CD8-positive, alpha-beta memory T cell (primary cell): ENCODE measurements at regions not wholly inside any gene's neighbourhood (a gene's known extent, or its start where the extent isn't known, plus 50 kb on each side); places are given as distances from the start of the nearest gene placed in this dataset.
A peak's percentile ranks its signal among the peaks of the same experiment; 100 is the strongest.

Experiments used
- CTCF ChIA-PET: fragments of 350-600 bp; sonication (Branson Sonifier 250); formaldehyde crosslinking; loops from one replicate; lab custom pipeline; 2021; ENCODE audit warnings: antibody characterized with exemption; lab: Charles Lee
- POLR2A ChIA-PET: fragments of 350-600 bp; sonication (Branson Sonifier 250); formaldehyde crosslinking; loops from one replicate; lab custom pipeline; 2021; ENCODE audit warnings: antibody characterized with exemption; lab: Charles Lee
- DNase-seq, 5 donors: peaks; one replicate each; pipeline versions ENCODE4 v3.0.0 to v3.0.0-alpha.2; 2020 to 2022; ENCODE audit warnings: mixed read lengths in 1 of 5
- H3K27ac ChIP-seq: one replicate; pipeline ENCODE4 v1.7.0; 2013; ENCODE audit warnings: low read depth, mild to moderate bottlenecking, low read length, moderate library complexity
- H3K27me3 ChIP-seq: 2 replicates; pipeline ENCODE4 v1.7.0; 2013; ENCODE audit warnings: low read length, mild to moderate bottlenecking; ENCODE audit not compliant: insufficient read depth, poor library complexity, severe bottlenecking
- H3K36me3 ChIP-seq: 2 replicates; pipeline ENCODE4 v1.7.0; 2013; ENCODE audit warnings: mild to moderate bottlenecking, low read length, moderate library complexity; ENCODE audit not compliant: insufficient read depth
- H3K4me1 ChIP-seq: 2 replicates; pipeline ENCODE4 v1.7.0; 2013; ENCODE audit warnings: mild to moderate bottlenecking, low read length, moderate library complexity; ENCODE audit not compliant: insufficient read depth
- H3K4me3 ChIP-seq: 2 replicates; pipeline ENCODE4 v1.7.0; 2013; ENCODE audit warnings: mild to moderate bottlenecking, low read length
- H3K9me3 ChIP-seq: 2 replicates; pipeline ENCODE4 v1.7.0; 2013; ENCODE audit warnings: mild to moderate bottlenecking, low read length
- H3K27ac Mint-ChIP-seq, 8 donors: one replicate each; pipeline ENCODE4 v1.8.0; 2020 to 2021; ENCODE audit warnings: mixed read lengths in 8 of 8, mild to moderate bottlenecking in 6 of 8, inconsistent platforms in 3 of 8, moderate library complexity in 3 of 8
- H3K27me3 Mint-ChIP-seq, 2 donors: one replicate each; pipeline ENCODE4 v1.8.0; 2020 to 2021; ENCODE audit warnings: mixed read lengths in 2 of 2, mild to moderate bottlenecking in 1 of 2, moderate library complexity in 1 of 2
- H3K36me3 Mint-ChIP-seq, 3 donors: one replicate each; pipeline ENCODE4 v1.8.0; 2020 to 2021; ENCODE audit warnings: mixed read lengths in 3 of 3, inconsistent platforms in 1 of 3, mild to moderate bottlenecking in 1 of 3
- H3K4me1 Mint-ChIP-seq, 3 donors: one replicate each; pipeline ENCODE4 v1.8.0; 2020 to 2021; ENCODE audit warnings: mixed read lengths in 3 of 3, inconsistent platforms in 1 of 3, mild to moderate bottlenecking in 1 of 3
- H3K4me3 Mint-ChIP-seq, 7 donors: one replicate each; pipeline ENCODE4 v1.8.0; 2020 to 2021; ENCODE audit warnings: mixed read lengths in 7 of 7, mild to moderate bottlenecking in 6 of 7, moderate library complexity in 4 of 7, inconsistent platforms in 2 of 7
- H3K9me3 Mint-ChIP-seq, 5 donors: one replicate each; pipeline ENCODE4 v1.8.0; 2020 to 2022; ENCODE audit warnings: mixed read lengths in 5 of 5, mild to moderate bottlenecking in 3 of 5, moderate library complexity in 2 of 5, inconsistent platforms in 1 of 5

- Histone ChIP-seq H3K4me1 (peaks cover 63% of the 10 kb centered on the region), H3K27me3 (peaks cover 24% of the 10 kb centered on the region), H3K4me3 (peak overlapping the region; percentile 96), H3K27ac (peak overlapping the region; percentile 95), H3K36me3 (no peaks in the 10 kb centered on the region), H3K9me3 (no peaks in the 10 kb centered on the region)
- peak; percentile 79 to 90 (median 85) for DNase-seq
- peak overlapping the region; percentile 90 to 94 (median 91) for H3K4me3 Mint-ChIP-seq
- H3K9me3 Mint-ChIP-seq, result peaks cover 0 to 3% (median under 1%) of the 10 kb centered on the region in 5 donors
- peaks cover 30 to 37% of the 10 kb centered on the region in 2 donors for H3K27me3 Mint-ChIP-seq
- peak overlapping the region; percentile 79 to 97 (median 96) for H3K27ac Mint-ChIP-seq
- peaks cover 0 to 14% (median 2%) of the 10 kb centered on the region in 3 donors for H3K36me3 Mint-ChIP-seq
- POLR2A ChIA-PET, result interaction anchor here (0.8 to 5.0 kb wide), 14 partner anchors 17 to 785 kb away, joined by 3 to 139 read pairs (median 7); partner anchors contain the start of genes RNASEH2B, SPRYD7 and TRIM13
- peaks cover 56 to 76% (median 74%) of the 10 kb centered on the region in 3 donors for H3K4me1 Mint-ChIP-seq
- CTCF ChIA-PET, result interaction anchor here (0.5 to 9.2 kb wide), 15 partner anchors 9 to 786 kb away, joined by 3 to 133 read pairs (median 4); partner anchors contain the start of genes SPRYD7 and TRIM13
Measured at GRCh38 chr13:50125554-50126262, 110.5 kb downstream of the KCNRG start.

- Mint-ChIP-seq H3K4me3 (peak overlapping the region; percentile 88 to 94 (median 91)), H3K36me3 (peaks cover 0 to 11% (median 2%) of the 10 kb centered on the region in 3 donors), H3K27me3 (peaks cover 37 to 44% of the 10 kb centered on the region in 2 donors), H3K27ac (peak overlapping the region; percentile 58 to 97 (median 96)), H3K9me3 (peaks cover 0 to 3% (median 2%) of the 10 kb centered on the region in 5 donors), H3K4me1 (peaks cover 62 to 77% (median 74%) of the 10 kb centered on the region in 3 donors)
- peak overlapping the region; percentile 96 for H3K4me3 ChIP-seq
- peak in 1 of 5 donors; percentile 48 for DNase-seq
- H3K27me3 ChIP-seq, result peaks cover 32% of the 10 kb centered on the region
- peak overlapping the region; percentile 95 for H3K27ac ChIP-seq
- H3K9me3 ChIP-seq, result no peaks in the 10 kb centered on the region
- ChIA-PET POLR2A (interaction anchor here (1.1 to 5.0 kb wide), 9 partner anchors 17 to 785 kb away, joined by 4 to 139 read pairs (median 12); partner anchors contain the start of genes RNASEH2B and TRIM13), CTCF (interaction anchor here (0.5 to 9.2 kb wide), 9 partner anchors 14 to 785 kb away, joined by 3 to 133 read pairs (median 4); partner anchors contain the start of gene TRIM13)
- H3K36me3 ChIP-seq, result no peaks in the 10 kb centered on the region
- H3K4me1 ChIP-seq, result peaks cover 70% of the 10 kb centered on the region
Measured at GRCh38 chr13:50126263-50126992, 111.2 kb downstream of the KCNRG start.

GRCh38 chr13:50126993-50127725 lies 111.9 kb downstream of the KCNRG start:
- peaks cover 0 to 3% (median 2%) of the 10 kb centered on the region in 5 donors for H3K9me3 Mint-ChIP-seq
- Histone ChIP-seq H3K27ac (peak overlapping the region; percentile 95), H3K36me3 (no peaks in the 10 kb centered on the region), H3K4me3 (peak overlapping the region; percentile 96), H3K27me3 (peaks cover 39% of the 10 kb centered on the region), H3K9me3 (no peaks in the 10 kb centered on the region), H3K4me1 (peaks cover 71% of the 10 kb centered on the region)
- H3K36me3 Mint-ChIP-seq, result peaks cover 0 to 7% (median 2%) of the 10 kb centered on the region in 3 donors
- CTCF ChIA-PET, result interaction anchor here (0.8 to 9.2 kb wide), 9 partner anchors 15 to 784 kb away, joined by 3 to 133 read pairs (median 4); partner anchors contain the start of gene TRIM13
- H3K4me1 Mint-ChIP-seq, result peaks cover 62 to 73% (median 71%) of the 10 kb centered on the region in 3 donors
- peak overlapping the region; percentile 88 to 94 (median 91) for H3K4me3 Mint-ChIP-seq
- peak overlapping the region; percentile 63 to 97 (median 95) for H3K27ac Mint-ChIP-seq
- H3K27me3 Mint-ChIP-seq, result peaks cover 45 to 52% of the 10 kb centered on the region in 2 donors
- peak; percentile 39 to 66 (median 48) for DNase-seq
- POLR2A ChIA-PET, result interaction anchor here (0.6 to 5.0 kb wide), 4 partner anchors 44 to 130 kb away, joined by 4 to 139 read pairs (median 38); partner anchors contain the start of gene TRIM13

GRCh38 chr13:50127726-50128291 lies 112.6 kb downstream of the KCNRG start:
- H3K27me3 Mint-ChIP-seq, result peaks cover 51 to 58% of the 10 kb centered on the region in 2 donors
- H3K27me3 ChIP-seq, result peaks cover 45% of the 10 kb centered on the region

GRCh38 chr13:50128428-50128931 lies 113.2 kb downstream of the KCNRG start:
- Histone ChIP-seq H3K27me3 (peaks cover 52% of the 10 kb centered on the region), H3K27ac (no peak overlapping the region), H3K36me3 (no peaks in the 10 kb centered on the region), H3K9me3 (no peaks in the 10 kb centered on the region), H3K4me1 (peaks cover 67% of the 10 kb centered on the region), H3K4me3 (peak overlapping the region; percentile 35)
- ChIA-PET CTCF (interaction anchor here (1.1 to 9.2 kb wide), 4 partner anchors 46 to 783 kb away, joined by 4 to 133 read pairs (median 31); partner anchors contain the start of gene TRIM13), POLR2A (interaction anchor here (3.5 kb wide), 1 partner anchor 131 kb away, joined by 15 read pairs; the partner anchor contains the start of gene TRIM13)
- peaks cover 55 to 66% (median 64%) of the 10 kb centered on the region in 3 donors for H3K4me1 Mint-ChIP-seq
- H3K27ac Mint-ChIP-seq, result peak overlapping the region in 6 of 8 donors; percentile 52 to 97 (median 64)
- peaks cover 0 to 7% (median 2%) of the 10 kb centered on the region in 3 donors for H3K36me3 Mint-ChIP-seq
- H3K27me3 Mint-ChIP-seq, result peaks cover 53 to 60% of the 10 kb centered on the region in 2 donors
- DNase-seq, result no peak
- peaks cover 0 to 3% (median 2%) of the 10 kb centered on the region in 5 donors for H3K9me3 Mint-ChIP-seq
- peak overlapping the region; percentile 59 to 93 (median 83) for H3K4me3 Mint-ChIP-seq

More at GRCh38 chr13:50127726-50128291, 112.6 kb downstream of the KCNRG start:
- peak overlapping the region; percentile 96 for H3K4me3 ChIP-seq
- H3K36me3 Mint-ChIP-seq, result peaks cover 0 to 7% (median 2%) of the 10 kb centered on the region in 3 donors
- H3K9me3 Mint-ChIP-seq, result peaks cover 0 to 3% (median 2%) of the 10 kb centered on the region in 5 donors
- peaks cover 71% of the 10 kb centered on the region for H3K4me1 ChIP-seq
- no peaks in the 10 kb centered on the region for H3K9me3 ChIP-seq
- ChIA-PET POLR2A (interaction anchor here (3.5 to 5.0 kb wide), 2 partner anchors 45 to 131 kb away, joined by 15 to 139 read pairs; partner anchors contain the start of gene TRIM13), CTCF (interaction anchor here (1.0 to 9.2 kb wide), 4 partner anchors 45 to 784 kb away, joined by 4 to 133 read pairs (median 31); partner anchors contain the start of gene TRIM13)
- H3K27ac Mint-ChIP-seq, result peak overlapping the region in 3 of 8 donors; percentile 91 to 97 (median 97)
- no peak overlapping the region for H3K27ac ChIP-seq
- H3K4me1 Mint-ChIP-seq, result peaks cover 61 to 73% (median 70%) of the 10 kb centered on the region in 3 donors
- peak overlapping the region; percentile 59 to 93 (median 90) for H3K4me3 Mint-ChIP-seq
- no peaks in the 10 kb centered on the region for H3K36me3 ChIP-seq
- no peak for DNase-seq

GRCh38 chr13:50129081-50129705 lies 113.9 kb downstream of the KCNRG start:
- DNase-seq, result peak in 1 of 5 donors; percentile 32
- CTCF ChIA-PET, result interaction anchor here (1.1 to 9.2 kb wide), 3 partner anchors 47 to 783 kb away, joined by 4 to 133 read pairs (median 47); partner anchors contain the start of gene TRIM13
- Mint-ChIP-seq H3K27ac (peak overlapping the region in 7 of 8 donors; percentile 62 to 97 (median 77)), H3K4me1 (peaks cover 52 to 63% (median 60%) of the 10 kb centered on the region in 3 donors), H3K36me3 (peaks cover 0 to 5% (median 2%) of the 10 kb centered on the region in 3 donors), H3K4me3 (peak overlapping the region; percentile 46 to 93 (median 83)), H3K9me3 (peaks cover 0 to 4% (median 3%) of the 10 kb centered on the region in 5 donors), H3K27me3 (peaks cover 59 to 67% of the 10 kb centered on the region in 2 donors)
- POLR2A ChIA-PET, result interaction anchor here (0.6 to 3.5 kb wide), 3 partner anchors 22 to 132 kb away, joined by 3 to 15 read pairs (median 5); partner anchors contain the start of gene TRIM13
- Histone ChIP-seq H3K27ac (no peak overlapping the region), H3K27me3 (peaks cover 59% of the 10 kb centered on the region), H3K36me3 (no peaks in the 10 kb centered on the region), H3K4me3 (peak overlapping the region; percentile 35), H3K4me1 (peaks cover 65% of the 10 kb centered on the region), H3K9me3 (no peaks in the 10 kb centered on the region)
